PC-3 (cell line): ENCODE measurements at regions not wholly inside any gene's neighbourhood (a gene's known extent, or its start where the extent isn't known, plus 50 kb on each side); places are given as distances from the start of the nearest gene placed in this dataset.

Experiments used
- CTCF ChIP-seq: fragments of 300-600 bp; sonication (generic); conservative IDR thresholded peaks from 2 replicates; pipeline ENCODE4 v1.5.1; 2017; ENCODE audit warnings: antibody characterized with exemption, low read depth, mild to moderate bottlenecking, low read length
- EZH2 ChIP-seq: fragments of 300-600 bp; sonication (generic); IDR thresholded peaks from one replicate; pipeline ENCODE4 v1.6.1; 2017; ENCODE audit warnings: antibody characterized with exemption, mild to moderate bottlenecking, low read length; ENCODE audit not compliant: unreplicated experiment

DNA sequence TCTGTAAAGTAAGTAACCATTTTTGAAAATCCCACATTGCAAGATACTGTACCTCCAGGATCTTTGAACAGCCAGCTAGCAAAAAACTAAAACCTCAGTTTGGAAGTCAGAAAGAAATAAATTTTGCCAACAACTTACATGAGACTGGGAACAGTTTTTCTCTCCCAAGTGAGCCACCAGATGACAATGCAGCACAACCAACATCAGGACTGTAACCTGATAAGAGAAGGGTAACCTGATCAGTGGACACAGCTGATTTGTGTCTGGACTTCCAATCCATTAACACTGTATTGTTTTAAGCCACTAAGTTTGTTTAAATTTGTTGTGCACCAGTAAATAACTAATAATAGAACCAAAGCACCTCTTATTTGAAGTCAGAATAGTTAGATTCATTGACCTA lies 923.3 kb downstream of the FAT4 start:
- TF ChIP-seq CTCF (no peak), EZH2 (no peak)
